ENCODE measurements at regions not wholly inside any gene's neighbourhood (a gene's known extent, or its start where the extent isn't known, plus 50 kb on each side); places are given as distances from the start of the nearest gene placed in this dataset.
"Not testable (repeated sequence)": the region's sequence is repeated elsewhere in the genome, so short reads cannot be mapped to it uniquely, and the experiment has no call there.

- TF ChIP-seq CTCF (IDR thresholded peaks at IDR 0.05 in 8 of 11, conservative IDR thresholded peaks at IDR 0.05 in 3 of 11); POLR2A (IDR thresholded peaks at IDR 0.05); POLR2AphosphoS5 (IDR thresholded peaks at IDR 0.05): not testable (repeated sequence)
Measured at GRCh38 chr12:54777031-54777430, 77.3 kb upstream of the MUCL1 start.

All from spleen (tissue), 7 donors.